Kidney (tissue), 13 donors: ENCODE measurements at regions not wholly inside any gene's neighbourhood (a gene's known extent, or its start where the extent isn't known, plus 50 kb on each side); places are given as distances from the start of the nearest gene placed in this dataset.
A peak's percentile ranks its signal among the peaks of the same experiment; 100 is the strongest.

ENCODE experiments used
- DNase-seq, 5 donors: peaks; one replicate each; pipeline ENCODE4 v3.0.0-alpha.2; 2013 to 2020
- FAIRE-seq: peaks from 2 replicates; lab custom pipeline; 2012; peaks lifted over from hg19 to GRCh38; lab: Jason Lieb, UNC
- H3K27ac ChIP-seq, 2 donors: one replicate each; pipeline ENCODE4 v1.7.0; 2013; ENCODE audit warnings: low read depth in 2 of 2, low read length in 2 of 2, inconsistent platforms in 1 of 2
- H3K27me3 ChIP-seq: one replicate; pipeline ENCODE4 v1.7.1; 2013; ENCODE audit warnings: low read length, inconsistent platforms; ENCODE audit not compliant: control insufficient read depth, insufficient read depth
- H3K36me3 ChIP-seq, 3 donors: one replicate each; pipeline versions ENCODE4 v1.7.0 to v1.7.1; 2013; ENCODE audit warnings: low read length in 3 of 3, control low read depth in 1 of 3, inconsistent platforms in 1 of 3; ENCODE audit not compliant: insufficient read depth in 3 of 3, control insufficient read depth in 2 of 3
- H3K4me1 ChIP-seq, 3 donors: one replicate each; pipeline versions ENCODE4 v1.7.0 to v1.7.1; 2013; ENCODE audit warnings: low read length in 3 of 3, inconsistent platforms in 1 of 3, low read depth in 1 of 3; ENCODE audit not compliant: control insufficient read depth in 2 of 3, insufficient read depth in 2 of 3
- H3K4me3 ChIP-seq, 3 donors: one replicate each; pipeline versions ENCODE4 v1.7.0 to v1.8.1; 2013; ENCODE audit warnings: low read length in 3 of 3, control low read depth in 1 of 3, inconsistent platforms in 1 of 3
- H3K9ac ChIP-seq, 3 donors: one replicate each; pipeline versions ENCODE4 v1.7.0 to v1.7.1; 2013; ENCODE audit warnings: low read length in 3 of 3, control low read depth in 1 of 3, inconsistent platforms in 1 of 3
- H3K9me3 ChIP-seq, 3 donors: one replicate each; pipeline versions ENCODE4 v1.7.0 to v1.7.1; 2013; ENCODE audit warnings: low read length in 3 of 3, control low read depth in 1 of 3, inconsistent platforms in 1 of 3; ENCODE audit not compliant: control insufficient read depth in 2 of 3, insufficient read depth in 1 of 3
- intact Hi-C: fragments of 100-400 bp; cut with DNase I; formaldehyde crosslinking; loops from one replicate; pipeline ENCODE4 v1.11.1; 2022
- TF ChIP-seq, protein P1 (sequence below): IDR thresholded peaks from 3 replicates; pipeline ENCODE4 v1.5.1; 2012; ENCODE audit warnings: mild to moderate bottlenecking, moderate library complexity, borderline replicate concordance; ENCODE audit not compliant: insufficient read depth; ENCODE audit errors: extremely low read depth
- donor health status: control.
- donor health status: control.
- donor health status: control.
- donor health status: control.
- donor health status: control.
- donor health status: DM: yes; HTN: yes; CAD: no.
- donor health status: Normal renal cell carcinoma (clear cell type).

DNA sequence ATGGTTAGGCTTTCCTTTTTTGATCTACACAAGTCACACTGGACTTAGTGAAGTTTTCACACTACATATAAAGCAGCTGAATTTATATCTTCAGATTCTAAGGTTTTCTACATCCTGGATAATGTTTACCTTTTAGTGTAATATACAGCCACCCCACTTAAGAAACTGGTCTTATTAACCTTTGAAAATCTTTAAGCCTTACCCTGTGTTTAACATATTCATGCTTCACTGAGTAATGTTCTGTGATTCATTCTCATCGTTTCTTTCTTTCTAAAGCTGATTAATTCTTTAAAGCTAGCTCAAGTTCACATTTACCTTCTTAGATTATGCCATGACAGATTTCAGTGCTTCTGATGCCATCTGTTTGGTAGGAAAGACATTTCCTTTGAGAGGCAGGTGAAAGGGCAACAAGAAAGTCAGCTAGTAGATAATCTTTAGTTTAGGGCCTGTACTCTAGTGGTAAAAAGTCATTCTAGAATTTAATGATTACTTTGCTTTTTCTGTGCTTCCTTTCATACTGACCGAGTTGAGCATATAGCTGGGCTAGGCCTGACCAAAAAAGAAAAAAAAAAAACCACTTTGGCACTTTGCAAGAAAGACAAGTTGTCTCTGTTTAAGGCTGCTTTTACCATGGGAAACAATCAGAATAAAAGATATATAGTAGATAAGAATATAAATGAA, 690.9 kb upstream of the FBXO33 start:
- Histone ChIP-seq H3K4me3 (peak overlapping the region in 1 of 3 donors; percentile 17), H3K27ac (peak overlapping the region in 1 of 2 donors; percentile 18), H3K36me3 (no peaks in the 10 kb centered on the region), H3K9me3 (no peaks in the 10 kb centered on the region), H3K9ac (no peak overlapping the region), H3K4me1 (peaks cover 0 to 4% (median 0%) of the 10 kb centered on the region in 3 donors), H3K27me3 (no peaks in the 10 kb centered on the region)
- intact Hi-C loops = no loop called here
- TF ChIP-seq, protein P1, sequence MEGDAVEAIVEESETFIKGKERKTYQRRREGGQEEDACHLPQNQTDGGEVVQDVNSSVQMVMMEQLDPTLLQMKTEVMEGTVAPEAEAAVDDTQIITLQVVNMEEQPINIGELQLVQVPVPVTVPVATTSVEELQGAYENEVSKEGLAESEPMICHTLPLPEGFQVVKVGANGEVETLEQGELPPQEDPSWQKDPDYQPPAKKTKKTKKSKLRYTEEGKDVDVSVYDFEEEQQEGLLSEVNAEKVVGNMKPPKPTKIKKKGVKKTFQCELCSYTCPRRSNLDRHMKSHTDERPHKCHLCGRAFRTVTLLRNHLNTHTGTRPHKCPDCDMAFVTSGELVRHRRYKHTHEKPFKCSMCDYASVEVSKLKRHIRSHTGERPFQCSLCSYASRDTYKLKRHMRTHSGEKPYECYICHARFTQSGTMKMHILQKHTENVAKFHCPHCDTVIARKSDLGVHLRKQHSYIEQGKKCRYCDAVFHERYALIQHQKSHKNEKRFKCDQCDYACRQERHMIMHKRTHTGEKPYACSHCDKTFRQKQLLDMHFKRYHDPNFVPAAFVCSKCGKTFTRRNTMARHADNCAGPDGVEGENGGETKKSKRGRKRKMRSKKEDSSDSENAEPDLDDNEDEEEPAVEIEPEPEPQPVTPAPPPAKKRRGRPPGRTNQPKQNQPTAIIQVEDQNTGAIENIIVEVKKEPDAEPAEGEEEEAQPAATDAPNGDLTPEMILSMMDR = no peak
- DNase-seq (peak in 2 of 5 donors; percentile 34 to 40), FAIRE-seq (peak; percentile 54)

DNA sequence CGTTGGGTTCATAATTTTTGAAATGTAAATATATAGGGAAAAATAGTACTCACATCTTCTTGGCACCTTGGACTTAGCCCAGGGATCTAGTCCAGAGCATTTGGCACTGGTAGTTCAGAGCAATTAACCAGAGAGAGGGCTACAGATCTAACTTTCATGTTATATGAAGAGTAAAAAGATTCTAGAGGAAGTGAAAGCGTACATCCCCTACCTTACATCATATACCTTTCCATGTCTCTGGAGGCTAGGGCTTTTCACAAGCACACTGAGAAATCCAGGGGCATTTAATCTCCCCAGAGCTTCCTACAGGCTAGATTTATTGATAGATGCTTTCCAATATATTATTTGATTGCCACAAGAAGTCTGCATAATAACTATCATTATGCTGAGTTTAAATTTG, 687.5 kb upstream of the FBXO33 start:
- Histone ChIP-seq H3K9me3 (no peaks in the 10 kb centered on the region), H3K27me3 (no peaks in the 10 kb centered on the region), H3K4me1 (peaks cover 0 to 4% (median 0%) of the 10 kb centered on the region in 3 donors), H3K27ac (no peak overlapping the region), H3K4me3 (no peak overlapping the region), H3K9ac (no peak overlapping the region), H3K36me3 (no peaks in the 10 kb centered on the region)
- TF ChIP-seq, protein P1 = no peak
- intact Hi-C loops = no loop called here
- FAIRE-seq (no peak), DNase-seq (no peak)

DNA sequence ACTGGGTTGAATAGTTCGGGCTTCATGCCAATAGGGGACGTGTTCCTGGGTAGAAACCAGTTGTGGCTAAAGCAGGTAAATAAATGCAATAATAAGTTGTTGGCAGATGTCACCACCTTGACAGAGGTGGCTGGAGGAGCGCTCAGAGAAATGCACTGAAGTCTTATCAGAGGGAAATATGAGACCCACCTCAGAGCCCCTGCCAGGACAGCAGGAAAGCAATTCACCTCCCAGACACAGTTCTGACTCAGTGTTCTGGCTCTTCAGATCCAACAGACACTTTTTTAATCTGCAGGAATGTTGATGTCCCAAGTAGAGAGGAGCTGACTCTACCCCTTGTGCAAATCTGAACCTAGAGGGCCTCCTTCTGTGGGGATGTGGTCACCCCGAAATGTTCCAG, 687.1 kb upstream of the FBXO33 start:
- Histone ChIP-seq H3K9ac (no peak overlapping the region), H3K4me1 (peaks cover 0 to 4% (median 0%) of the 10 kb centered on the region in 3 donors), H3K9me3 (no peaks in the 10 kb centered on the region), H3K36me3 (no peaks in the 10 kb centered on the region), H3K27me3 (no peaks in the 10 kb centered on the region), H3K4me3 (no peak overlapping the region), H3K27ac (no peak overlapping the region)
- DNase-seq (no peak), FAIRE-seq (no peak)
- intact Hi-C loops = no loop called here
- TF ChIP-seq, protein P1 = no peak
